ENCODE measurements at regions not wholly inside any gene's neighbourhood (a gene's known extent, or its start where the extent isn't known, plus 50 kb on each side); places are given as distances from the start of the nearest gene placed in this dataset.

- Histone ChIP-seq H3K4me3 (ENCODE audit: low read length) (no peak overlapping the region), H3K79me2 (replicated peaks; ENCODE audit: insufficient read depth, low read length) (no peaks in the 10 kb centered on the region), H3K9me3 (ENCODE audit: low read length) (no peaks in the 10 kb centered on the region), H3F3A (ENCODE audit: insufficient read depth, low read length, poor library complexity, severe bottlenecking) (no peaks in the 10 kb centered on the region), H2AFZ (ENCODE audit: low read depth, low read length) (no peak overlapping the region), H3K9me2 (ENCODE audit: insufficient read depth, low read length) (no peaks in the 10 kb centered on the region), H3K27me3 (ENCODE audit: insufficient read depth, low read depth, low read length) (no peaks in the 10 kb centered on the region), H3K9ac (ENCODE audit: low read length) (no peak overlapping the region), H3K4me2 (ENCODE audit: low read length) (no peak overlapping the region), H3K36me3 (ENCODE audit: insufficient read depth, low read length) (no peaks in the 10 kb centered on the region), H3K27ac (ENCODE audit: low read length) (no peak overlapping the region), H4K20me1 (ENCODE audit: insufficient read depth) (no peaks in the 10 kb centered on the region)
- no peak for TF ChIP-seq EZH2 (IDR thresholded peaks at IDR 0.05; ENCODE audit: borderline replicate concordance, insufficient read depth, low read length, poor library complexity, severe bottlenecking)
- no peak for TF ChIP-seq RAD21 (conservative IDR thresholded peaks at IDR 0.05)
- TF ChIP-seq EP300 (conservative IDR thresholded peaks at IDR 0.05; ENCODE audit: poor library complexity, severe bottlenecking) = no peak
- no peak for TF ChIP-seq REST (IDR thresholded peaks at IDR 0.05; ENCODE audit: borderline replicate concordance)
- no peak for TF ChIP-seq SMC3 (conservative IDR thresholded peaks at IDR 0.05; ENCODE audit: poor library complexity)
- TF ChIP-seq POLR2AphosphoS5 (IDR thresholded peaks at IDR 0.05) = no peak
- TF ChIP-seq CTCF (IDR thresholded peaks at IDR 0.05; ENCODE audit: poor library complexity, severe bottlenecking) = no peak
- TF ChIP-seq MXI1 (conservative IDR thresholded peaks at IDR 0.05; ENCODE audit: poor library complexity, severe bottlenecking) = no peak
These were observed 58.6 kb upstream of the ADGRA3 start for GRCh38 chr4:22574424-22574823.

GRCh38 chr4:22574880-22575279 is 59.0 kb upstream of the ADGRA3 start:
- H3F3A ChIP-seq (ENCODE audit: insufficient read depth, low read length, poor library complexity, severe bottlenecking) = no peaks in the 10 kb centered on the region
- no peaks in the 10 kb centered on the region for H3K36me3 ChIP-seq (ENCODE audit: insufficient read depth, low read length)
- no peak overlapping the region for H3K27ac ChIP-seq (ENCODE audit: low read length)
- TF ChIP-seq RAD21 (conservative IDR thresholded peaks at IDR 0.05) (no peak), CTCF (IDR thresholded peaks at IDR 0.05; ENCODE audit: poor library complexity, severe bottlenecking) (no peak), POLR2AphosphoS5 (IDR thresholded peaks at IDR 0.05) (no peak), EZH2 (IDR thresholded peaks at IDR 0.05; ENCODE audit: borderline replicate concordance, insufficient read depth, low read length, poor library complexity, severe bottlenecking) (no peak), REST (IDR thresholded peaks at IDR 0.05; ENCODE audit: borderline replicate concordance) (no peak), TAF1 (IDR thresholded peaks at IDR 0.05; ENCODE audit: low read depth) (no peak), EP300 (conservative IDR thresholded peaks at IDR 0.05; ENCODE audit: poor library complexity, severe bottlenecking) (no peak), SMC3 (conservative IDR thresholded peaks at IDR 0.05; ENCODE audit: poor library complexity) (no peak)
- no peaks in the 10 kb centered on the region for H3K27me3 ChIP-seq (ENCODE audit: insufficient read depth, low read depth, low read length)
- no peaks in the 10 kb centered on the region for H4K20me1 ChIP-seq (ENCODE audit: insufficient read depth)
- H2AFZ ChIP-seq (ENCODE audit: low read depth, low read length) = no peak overlapping the region
- no peak overlapping the region for H3K9ac ChIP-seq (ENCODE audit: low read length)
- H3K9me3 ChIP-seq (ENCODE audit: low read length) = no peaks in the 10 kb centered on the region
- no peak overlapping the region for H3K4me2 ChIP-seq (ENCODE audit: low read length)
- H3K4me3 ChIP-seq (ENCODE audit: low read length) = no peak overlapping the region
- H3K9me2 ChIP-seq (ENCODE audit: insufficient read depth, low read length) = no peaks in the 10 kb centered on the region
- H3K79me2 ChIP-seq (replicated peaks; ENCODE audit: insufficient read depth, low read length) = no peaks in the 10 kb centered on the region

All from neural cell (in vitro differentiated cells).